ENCODE measurements at regions not wholly inside any gene's neighbourhood (a gene's known extent, or its start where the extent isn't known, plus 50 kb on each side); places are given as distances from the start of the nearest gene placed in this dataset.

DNA sequence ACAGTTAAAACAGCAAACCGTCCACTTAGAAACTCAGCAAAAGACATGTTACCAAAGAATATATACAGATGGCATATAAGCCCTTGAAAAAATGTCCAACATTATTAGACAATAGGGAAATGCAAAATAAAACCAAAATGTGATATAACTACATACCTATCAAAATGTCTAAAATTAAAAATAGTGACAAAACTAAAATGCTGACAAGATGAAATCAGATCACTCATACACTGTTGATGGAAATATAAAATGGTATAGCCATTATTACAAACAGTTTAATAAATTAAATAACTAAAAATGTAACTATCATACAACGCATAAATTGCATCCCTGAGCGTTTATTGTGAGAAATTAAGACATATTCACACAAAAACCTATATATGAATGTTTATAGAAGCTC is 939.7 kb upstream of the ZWINT start:
- no peak for DNase-seq

DNA sequence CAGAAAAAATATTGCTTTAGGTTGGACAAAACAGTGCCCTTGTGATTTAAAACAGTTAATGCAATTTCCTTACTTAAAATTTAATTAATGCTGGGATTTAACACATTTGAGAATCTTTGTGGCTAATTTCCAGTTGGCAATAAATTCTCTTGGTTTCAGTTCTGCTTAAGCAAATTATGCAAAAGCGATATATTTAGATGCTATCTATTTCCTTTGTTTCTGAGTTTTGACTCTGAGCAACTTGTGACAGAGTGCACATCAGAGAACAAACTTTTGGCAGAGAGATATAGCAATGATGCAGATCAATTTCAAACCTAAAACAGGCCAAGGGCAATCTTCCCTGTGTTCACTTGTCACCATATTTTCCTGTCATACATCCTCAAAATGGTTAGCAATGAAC is 933.6 kb upstream of the ZWINT start:
- no peak for DNase-seq

DNA sequence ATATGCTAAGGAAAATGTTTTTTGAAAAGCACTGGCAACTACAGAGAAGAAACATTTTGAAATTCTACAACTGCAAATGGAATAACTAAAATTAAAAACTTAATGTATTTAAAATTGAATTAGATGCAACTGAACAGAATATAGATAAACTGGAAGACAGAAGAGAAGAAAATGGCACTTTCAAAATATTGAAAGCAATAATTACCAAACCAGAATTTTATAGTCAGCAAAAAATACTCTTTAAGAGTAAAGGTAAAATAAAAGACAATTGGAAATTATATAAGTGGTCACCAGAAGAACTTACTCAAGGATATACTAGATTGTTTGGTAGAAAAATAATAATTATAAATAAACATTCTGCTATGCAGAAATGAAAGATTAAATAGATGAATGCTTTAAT is 927.7 kb upstream of the ZWINT start:
- DNase-seq: no peak

DNA sequence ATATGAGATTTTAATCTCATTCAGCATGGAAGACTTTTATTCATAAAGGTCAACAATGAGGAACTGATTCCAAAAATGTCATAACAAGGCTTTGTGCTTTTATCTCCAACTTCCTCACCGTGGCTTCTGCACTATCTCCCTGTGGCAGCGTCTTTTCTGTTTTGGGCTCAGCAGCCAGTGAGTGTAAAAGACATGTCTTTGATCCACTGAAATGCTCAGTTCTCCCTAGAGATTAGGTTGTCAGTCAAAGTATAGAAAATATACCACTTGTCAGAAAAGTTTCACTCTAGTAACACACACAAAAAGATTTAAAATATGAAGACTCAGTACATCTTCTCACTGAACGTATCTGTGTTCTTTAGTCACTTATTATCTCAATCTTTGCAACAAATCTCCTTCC is 901.8 kb upstream of the ZWINT start:
- DNase-seq: peak; percentile 91

DNA sequence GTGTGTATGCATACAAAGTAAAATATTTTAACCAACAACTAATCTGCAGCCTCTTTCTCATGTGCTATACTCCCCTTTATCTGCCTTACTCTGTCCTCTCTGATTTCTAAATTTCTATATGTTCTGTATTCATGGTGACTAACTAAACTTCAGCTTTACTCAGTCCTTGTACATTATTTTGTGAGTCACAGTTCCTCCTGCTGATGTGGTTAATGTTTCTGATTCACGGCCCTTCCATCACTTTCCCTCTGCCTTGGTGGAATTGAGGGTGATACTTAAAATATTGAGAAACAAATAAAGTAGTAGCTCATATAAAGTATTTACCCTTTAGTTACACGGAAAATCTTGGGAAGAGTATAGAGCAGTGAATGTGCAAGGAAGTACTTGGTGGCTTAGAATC is 899.1 kb upstream of the ZWINT start:
- no peak for DNase-seq

DNA sequence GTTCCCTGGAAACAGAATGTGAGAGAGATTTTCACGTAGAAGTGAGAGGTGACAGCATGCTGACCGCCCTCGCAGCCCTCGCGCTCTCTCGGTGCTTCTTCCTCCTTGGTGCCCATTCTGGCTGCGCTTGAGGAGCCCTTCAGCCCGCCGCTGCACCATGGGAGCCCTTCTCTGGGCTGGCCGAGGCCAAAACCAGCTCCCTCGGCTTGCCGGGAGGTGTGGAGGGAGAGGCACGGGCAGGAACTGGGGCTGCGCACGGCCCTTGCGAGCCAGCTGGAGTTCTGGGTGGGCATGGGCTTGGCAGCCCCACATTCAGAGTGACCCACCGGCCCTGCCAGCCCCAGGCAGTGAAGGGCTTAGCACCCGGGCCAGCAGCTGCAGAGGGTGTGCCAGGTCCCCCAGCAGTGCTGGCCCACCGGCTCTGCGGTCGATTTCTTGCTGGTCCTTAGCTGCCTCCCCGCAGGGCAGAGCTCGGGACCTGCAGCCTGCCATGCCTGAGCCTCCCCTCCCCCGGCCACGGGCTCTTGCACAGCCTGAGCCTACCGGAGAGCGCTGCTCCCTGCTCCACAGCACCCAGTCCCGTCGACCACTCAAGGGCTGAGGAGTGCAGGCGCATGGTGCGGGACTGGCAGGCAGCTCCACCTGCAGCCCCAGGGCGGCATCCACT is 888.7 kb upstream of the ZWINT start:
- DNase-seq: no peak

DNA sequence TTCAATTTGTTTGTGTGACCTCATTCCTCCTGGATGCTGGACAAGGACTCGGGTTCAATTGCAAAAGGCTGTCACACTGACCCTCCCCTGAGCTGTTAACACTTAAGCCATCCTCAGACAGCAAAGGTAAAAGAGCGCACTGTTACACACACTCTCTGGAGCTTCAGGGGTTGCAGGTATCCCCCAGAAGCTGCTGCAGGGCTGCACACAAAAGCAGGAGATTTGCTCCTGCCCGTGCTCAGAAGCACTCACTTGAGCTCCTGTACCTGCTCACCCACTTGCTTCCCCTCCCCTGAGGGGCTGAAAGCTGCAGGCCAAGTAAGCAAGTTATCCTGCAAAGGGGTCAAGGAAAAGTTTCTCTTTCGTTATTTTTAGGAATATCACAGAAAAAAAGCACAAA is 886.2 kb upstream of the ZWINT start:
- no peak for DNase-seq

DNA sequence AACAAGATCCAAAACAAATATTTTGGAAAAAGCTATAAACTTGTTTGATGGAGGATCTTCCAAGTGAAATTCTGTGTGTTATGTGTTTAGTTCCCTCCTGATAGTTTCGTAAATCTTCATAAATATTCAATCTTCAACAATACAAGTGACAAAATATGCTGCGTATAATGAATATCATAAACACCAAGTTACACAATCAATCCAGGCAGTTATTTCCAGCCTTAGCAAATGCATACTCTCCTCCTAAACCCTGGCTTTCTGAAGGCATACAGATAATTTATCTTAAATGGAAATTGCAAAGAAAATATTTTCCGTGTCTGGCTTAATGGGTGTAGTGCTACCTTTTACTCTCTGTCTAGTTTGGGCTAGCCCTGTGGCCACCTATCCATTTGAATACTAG is 864.9 kb upstream of the ZWINT start:
- DNase-seq: no peak

DNA sequence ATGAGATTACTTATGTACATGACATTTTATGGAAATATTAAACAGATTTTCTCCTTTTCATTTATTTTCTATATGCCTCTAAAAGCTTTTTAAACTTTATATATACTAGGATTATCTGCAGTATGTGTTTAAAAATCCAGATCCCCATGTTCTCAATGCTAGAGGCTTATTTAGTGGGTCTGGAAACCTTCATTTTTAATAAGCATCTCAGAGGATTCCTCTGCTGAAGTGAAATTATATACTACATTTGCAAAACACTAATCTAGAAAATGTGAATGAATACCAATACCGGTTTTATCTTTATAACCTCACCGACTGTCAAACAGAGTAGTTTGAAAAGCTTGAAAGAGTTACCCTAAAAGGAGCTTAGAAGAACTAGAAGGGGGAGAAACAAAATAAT is 863.8 kb upstream of the ZWINT start:
- DNase-seq: no peak

DNA sequence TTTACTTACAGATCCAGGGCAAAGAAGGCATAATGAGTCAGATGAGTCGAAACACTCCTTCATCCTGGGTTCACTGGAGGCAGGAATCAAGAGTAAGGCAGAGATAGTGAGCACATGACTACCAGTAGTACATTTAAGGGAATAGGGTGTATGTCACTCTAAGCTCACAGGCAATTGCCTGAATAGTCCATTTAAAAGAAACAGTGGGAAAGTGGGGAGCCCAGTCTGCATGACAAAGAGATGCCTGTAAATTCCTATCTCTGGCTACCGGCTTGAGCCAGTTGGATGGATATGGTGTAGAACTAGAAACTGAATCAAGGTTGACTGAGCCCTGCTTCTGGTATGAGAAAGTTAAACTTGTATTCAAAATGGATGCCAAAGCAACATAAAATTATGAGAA is 861.5 kb upstream of the ZWINT start:
- no peak for DNase-seq

DNA sequence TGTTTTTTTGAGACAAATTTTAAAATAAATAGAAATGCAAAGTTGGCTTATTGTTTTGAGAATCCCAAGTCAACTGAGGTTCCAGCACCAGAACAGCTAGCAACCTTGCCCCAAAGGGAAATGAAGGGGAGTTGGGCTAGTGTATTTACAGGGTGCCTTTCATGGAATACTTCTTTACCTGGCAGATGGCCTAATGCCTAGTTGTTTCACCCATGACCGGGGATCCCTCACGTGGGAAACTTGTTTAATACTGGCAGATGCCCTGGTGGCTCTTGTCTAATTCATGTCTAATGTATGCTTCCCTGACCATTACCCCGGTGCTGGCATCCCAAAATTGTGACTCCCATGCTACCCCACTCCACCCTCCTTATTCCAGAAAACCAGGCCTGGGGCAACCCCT is 861.1 kb upstream of the ZWINT start:
- no peak for DNase-seq

DNA sequence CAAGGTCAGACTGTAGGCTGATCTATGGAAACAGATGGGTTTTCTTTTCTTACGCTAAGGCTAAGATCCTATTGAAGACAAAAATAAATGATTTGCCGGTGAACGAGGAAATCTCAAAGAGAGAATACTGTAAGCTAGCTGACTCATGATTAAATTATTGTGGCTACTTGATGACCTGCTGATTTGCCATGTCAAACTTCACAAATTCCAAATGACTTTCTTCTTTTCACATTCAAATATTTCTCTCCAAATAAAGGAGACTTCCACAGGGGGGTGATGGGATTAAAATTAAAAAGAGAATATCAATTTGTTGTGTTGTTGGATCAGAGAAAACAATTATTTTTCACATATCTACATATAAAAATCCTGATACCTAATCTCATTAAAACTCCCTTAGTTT is 860.6 kb upstream of the ZWINT start:
- no peak for DNase-seq

DNA sequence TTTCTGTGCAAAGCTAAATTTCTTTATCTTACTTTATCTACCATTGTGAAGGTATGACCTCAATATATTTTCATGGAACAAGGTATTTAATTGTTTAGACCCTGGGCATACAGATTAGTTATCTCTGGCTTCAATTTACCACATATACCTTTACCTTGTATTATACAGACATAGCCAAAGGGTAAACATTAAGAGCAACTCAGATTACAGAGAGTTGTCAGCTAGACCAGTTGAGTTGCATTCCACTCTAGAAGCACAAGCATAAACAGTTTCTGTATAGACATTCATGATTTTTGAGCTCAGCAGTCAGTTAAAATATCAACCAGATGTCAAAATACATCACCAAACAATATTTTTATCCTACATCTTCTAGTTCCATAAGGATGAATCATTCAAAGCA is 857.3 kb upstream of the ZWINT start:
- DNase-seq: no peak

DNA sequence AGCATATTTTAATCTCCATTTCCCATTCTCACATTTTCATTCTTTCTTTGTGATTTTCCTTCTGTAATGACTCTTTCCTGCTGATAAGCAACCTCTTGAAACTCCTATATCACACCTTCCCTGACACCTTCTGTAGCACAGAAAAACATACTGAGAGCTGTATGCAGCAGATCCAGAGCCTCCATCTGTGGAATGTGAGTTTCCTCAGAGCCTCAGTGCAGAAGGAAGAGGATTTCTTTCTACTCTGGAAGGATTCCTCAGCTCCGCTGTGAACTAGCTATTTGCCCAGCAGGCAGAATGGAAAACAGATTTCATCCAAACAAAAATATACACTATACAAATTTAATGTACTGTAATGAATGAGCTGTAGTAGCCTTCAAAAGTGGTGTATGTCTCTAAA is 841.3 kb upstream of the ZWINT start:
- DNase-seq: no peak

DNA sequence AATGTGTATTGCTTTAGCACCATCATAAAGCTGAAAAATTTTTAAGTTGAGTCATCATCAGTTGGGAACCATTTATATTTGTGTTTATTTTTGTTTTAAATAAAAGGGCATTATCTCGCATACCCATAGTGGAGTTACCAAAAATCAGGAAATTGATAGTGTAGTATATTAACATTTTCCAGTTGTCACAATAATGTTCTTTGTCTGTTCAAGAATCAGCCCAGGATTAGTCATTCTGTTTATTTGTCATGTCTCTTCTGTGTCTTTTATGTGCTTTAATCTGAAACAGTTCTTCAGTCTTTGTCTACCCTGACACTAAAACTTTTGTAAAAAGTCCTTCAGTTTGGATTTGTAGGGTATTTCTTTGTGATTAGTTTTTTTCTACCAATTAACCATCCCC is 827.8 kb upstream of the ZWINT start:
- DNase-seq: no peak

DNA sequence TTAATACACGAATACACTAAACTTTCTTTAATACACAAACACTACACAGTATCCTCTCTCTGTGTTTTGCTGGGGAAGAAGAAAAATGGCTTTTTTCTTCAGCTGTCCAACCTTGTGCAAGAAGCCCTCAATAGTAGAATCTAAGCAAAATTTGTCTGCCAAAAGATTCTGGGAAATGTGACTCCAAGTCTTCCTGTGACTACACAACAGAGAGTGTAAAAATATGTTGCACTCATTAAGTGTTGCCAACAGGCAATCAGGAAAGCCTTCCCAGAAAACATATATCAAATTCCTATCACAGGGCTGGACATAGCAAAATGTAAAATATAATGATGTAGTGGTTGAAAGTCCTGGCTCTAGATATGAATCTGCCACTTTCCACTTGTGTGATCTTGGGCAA is 825.1 kb upstream of the ZWINT start:
- DNase-seq: no peak

DNA sequence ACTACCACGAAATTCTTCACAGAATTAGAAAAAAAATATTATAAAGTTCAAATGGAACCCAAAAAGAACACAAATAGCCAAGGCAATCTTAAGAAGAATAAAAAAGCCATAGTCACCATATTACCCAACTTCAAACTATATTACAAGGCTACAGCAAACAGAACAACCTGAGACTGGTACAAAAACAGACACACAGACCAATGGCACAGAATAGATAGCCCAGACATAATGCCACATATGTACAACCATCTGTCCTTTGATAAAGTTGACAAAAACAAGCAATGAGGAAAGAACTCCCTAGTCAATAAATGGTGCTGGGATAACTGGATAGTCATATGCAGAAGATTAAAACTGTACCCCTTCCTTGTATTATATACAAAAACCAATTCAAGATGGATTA is 808.5 kb upstream of the ZWINT start:
- DNase-seq: no peak

DNA sequence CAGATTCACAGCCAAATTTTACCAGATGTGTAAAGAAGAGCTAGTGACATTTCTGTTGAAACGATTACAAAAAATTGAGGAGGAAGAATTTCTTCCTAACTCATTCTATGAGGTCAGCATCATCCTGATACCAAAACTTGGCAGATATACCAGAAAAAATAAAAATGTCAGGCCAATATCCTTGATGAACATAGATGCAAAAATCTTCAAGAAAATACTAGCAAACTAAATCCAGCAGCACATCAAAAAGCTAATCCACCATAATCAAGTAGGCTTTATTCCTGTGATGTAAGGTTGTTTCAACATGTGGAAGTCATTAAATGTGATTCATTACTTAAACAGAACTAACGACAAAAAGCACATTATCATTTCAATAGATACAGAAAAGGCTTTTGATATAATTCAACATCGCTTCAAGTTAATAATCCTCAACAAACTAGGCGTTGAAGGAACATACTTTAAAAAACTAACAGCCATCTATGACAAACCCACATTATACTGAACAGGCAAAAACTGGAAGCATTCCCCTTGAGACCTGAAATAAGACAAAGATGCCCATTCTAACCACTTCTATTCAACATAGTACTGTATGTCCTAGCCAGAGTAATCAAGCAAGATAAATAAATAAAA is 807.7 kb upstream of the ZWINT start:
- DNase-seq: no peak

DNA sequence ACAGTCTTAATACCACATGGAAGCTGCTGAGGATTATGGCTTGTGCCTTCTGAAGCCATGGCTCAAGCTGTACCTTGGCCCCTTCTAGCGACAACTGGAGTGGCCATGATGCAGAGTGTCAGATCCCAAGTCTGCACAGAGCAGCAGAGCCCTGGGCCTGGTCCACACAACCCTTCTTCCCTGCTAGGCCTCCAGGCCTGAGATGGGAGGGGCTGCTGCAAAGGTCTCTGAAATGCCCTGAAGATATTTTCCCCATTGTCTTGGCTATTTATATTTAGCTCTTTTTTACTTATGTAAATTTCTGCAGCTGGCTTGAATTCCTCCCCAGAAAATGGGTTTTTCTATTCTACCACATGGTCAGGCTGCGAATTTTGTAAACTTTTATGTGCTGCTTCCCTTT is 804.6 kb upstream of the ZWINT start:
- no peak for DNase-seq

DNA sequence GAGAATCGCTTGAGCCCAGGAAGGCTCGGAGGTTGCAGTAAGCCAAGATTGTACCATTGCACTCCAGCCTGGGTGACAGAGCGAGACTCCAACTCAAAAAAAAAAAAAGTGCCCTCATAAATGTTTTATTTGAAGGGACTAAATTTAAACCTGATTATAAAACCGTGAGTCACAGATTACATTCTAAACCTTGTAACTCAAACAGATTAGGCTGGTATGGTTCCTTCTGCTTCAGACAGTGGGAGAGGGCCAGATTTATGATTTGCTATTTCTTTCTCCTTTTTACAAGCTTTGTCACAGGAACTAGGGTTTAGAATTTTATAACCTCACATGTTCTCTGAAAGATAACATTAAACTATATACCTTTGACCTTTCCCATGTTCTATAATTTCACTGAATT is 801.2 kb upstream of the ZWINT start:
- DNase-seq: no peak

DNA sequence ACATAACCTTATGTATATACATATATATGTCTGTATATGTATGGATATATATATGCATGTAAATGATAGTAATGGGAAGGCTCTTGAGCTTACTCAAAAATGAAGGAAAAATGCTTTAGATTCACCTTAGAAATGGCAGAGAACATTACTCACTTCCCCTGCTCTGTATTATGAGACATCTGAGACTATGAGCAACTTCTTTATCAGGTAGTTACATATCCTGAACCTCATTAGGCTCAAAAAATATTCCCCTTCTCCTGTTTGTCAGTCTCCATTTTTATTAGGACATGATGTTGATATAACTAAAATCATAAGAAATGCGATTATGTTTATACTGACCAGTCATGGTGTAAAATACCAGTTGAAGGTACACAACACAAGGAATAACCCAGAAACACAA is 800.1 kb upstream of the ZWINT start:
- no peak for DNase-seq

DNA sequence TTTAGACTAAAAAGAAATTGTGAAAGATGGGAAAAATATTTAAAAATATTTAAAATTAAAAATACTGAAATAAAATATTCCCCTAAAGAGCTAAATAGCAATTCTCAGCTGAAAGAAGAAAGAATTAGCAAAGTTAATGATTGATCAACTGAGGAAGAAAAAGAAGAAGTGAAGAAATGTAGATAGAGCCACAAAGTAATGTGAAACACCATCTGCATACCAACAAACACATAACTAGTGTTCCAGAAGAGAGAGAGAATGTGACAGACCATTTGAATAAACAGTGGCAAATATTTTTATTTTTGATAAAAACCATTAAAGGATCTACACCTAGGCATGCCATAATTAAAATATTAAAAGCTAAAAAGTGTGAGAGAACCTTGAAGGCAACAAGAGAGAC is 784.5 kb upstream of the ZWINT start:
- DNase-seq: no peak

DNA sequence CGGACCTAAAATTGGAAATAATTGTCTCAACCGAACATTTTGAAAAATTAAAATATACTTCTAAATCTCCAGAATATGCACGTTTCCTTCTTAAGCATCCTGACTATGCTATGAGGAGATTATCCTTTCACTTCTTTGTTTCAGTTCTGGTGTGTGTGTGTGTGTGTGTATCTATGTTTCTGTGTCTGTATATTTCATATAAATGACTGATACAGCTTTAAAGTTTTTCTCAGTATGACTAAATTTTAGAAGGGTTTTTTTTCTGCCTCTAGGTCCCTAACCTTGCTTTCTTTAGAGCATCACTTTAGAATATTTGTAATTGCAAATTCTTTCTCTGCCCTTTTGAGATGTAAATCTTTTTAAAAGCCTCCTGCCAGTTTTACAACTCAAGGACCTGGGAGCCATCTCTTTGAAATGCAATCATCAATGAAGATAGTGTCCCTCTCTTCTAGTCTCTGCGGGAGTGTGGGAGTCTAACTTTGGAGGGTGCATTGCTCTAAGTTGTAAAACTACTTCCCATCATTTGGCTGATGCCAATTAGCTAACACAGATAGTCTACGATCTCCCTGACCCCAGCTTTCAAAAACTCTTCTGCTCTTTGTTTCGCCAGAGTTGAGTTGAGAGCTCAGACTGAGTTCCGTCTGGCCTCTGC is 782.0 kb upstream of the ZWINT start:
- DNase-seq: no peak

DNA sequence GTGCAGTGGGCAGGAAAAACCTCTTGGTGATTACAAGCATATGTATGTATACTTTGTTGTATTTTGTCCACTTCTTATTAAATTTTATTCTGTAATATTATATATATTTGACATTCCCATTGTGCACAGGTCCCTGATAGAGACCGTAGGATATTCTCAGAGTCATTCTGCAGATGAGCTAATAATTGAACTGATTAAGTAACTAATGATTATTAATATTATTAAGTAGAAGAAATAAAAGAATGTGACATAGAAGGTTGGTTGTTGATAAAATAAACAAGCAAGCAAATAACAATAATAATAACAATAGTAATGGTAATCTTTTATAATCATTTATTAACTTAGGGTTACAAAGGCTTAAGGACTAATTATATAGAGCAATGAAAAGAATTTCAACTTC is 780.6 kb upstream of the ZWINT start:
- no peak for DNase-seq

DNA sequence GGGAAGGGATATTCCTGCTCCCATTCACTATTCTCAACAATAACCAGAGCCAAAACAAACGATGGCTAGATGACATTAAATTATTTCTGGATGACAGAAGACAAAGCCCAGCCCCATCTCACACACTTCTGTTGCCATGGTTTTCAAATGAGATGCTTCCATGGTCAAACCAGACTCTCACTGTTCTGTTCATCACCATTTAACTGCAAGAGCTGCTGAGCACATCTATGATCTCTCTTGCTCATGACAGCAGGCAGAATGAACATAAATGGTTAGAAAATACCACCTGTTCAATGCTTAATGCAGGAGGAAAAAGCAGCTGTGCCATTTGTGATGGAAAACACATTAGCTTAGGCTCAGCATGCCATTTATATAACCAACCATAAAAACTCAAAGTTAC is 758.6 kb upstream of the ZWINT start:
- DNase-seq: no peak
